ENCODE measurements at regions not wholly inside any gene's neighbourhood (a gene's known extent, or its start where the extent isn't known, plus 50 kb on each side); places are given as distances from the start of the nearest gene placed in this dataset.
"Not testable (repeated sequence)": the region's sequence is repeated elsewhere in the genome, so short reads cannot be mapped to it uniquely, and the experiment has no call there.

DNA sequence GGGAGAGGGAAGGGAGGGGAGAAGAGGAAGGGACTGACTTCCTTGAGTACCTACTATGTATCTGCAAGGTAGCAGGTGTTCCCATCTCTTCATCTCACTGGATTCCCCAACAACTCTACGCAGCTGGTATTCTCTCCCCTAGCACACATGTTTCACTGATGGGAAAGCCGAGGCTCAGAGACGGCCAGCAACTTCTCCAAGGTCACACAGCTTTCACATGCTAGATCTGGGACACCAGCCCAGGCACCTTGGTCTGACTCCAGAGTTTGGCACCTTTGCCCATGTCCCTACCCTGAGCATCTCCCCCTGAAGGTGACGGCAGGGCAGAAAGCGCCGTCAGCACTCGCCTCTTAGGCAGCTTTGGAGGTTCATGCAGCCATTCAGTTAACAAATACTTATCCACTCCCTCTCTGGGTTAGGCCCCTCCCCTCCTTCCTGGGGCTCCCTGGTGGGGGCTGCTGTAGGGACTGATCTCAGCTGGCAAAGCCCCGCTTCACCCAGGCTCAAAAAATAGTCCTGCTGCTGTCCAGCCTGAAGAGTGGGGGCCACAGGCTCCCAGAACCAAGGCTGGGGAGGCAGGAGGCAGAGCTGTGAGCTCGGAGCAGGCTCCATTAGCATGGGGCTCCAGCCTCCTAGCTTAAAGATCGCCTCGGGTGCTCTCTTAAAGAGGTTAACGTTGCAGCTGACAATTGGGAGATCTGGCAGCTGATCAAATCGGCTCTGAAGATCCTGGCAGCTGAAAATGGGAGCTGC, 79.4 kb downstream of the IGLL1 start:
- no peak for DNase-seq (ENCODE audit: low spot score)

DNA sequence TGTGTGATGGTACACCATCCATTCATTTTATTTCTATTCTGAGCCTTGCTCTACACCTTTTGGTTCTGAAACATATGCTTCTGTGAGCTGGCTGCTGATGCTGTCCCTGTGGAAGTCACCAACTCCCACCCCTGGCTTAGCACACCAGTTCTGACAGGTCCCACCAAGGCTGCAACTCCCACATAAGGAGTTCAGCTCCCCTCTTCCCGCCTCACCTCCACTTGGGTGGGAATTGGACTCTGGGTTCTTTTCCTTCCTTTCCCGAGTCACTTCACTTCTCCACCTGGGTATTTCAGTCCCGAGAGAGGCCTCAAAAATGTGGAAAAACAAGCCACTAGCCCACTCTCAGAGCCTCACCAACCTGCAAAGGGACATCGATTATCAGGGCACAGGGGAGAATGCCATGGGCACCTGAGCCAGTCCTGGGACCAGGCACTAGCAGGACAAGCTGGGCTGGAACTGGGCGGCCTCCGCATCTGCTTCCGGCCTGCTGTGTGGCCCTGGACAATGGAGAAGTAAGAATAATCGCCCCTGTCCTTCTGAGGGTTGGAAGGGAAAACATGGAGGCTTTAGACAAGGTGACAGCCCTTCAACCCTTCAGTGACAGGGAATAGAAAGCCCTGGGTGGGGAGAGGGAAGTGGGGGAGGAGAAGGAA, 80.1 kb downstream of the IGLL1 start:
- no peak for DNase-seq (ENCODE audit: low spot score)

DNA sequence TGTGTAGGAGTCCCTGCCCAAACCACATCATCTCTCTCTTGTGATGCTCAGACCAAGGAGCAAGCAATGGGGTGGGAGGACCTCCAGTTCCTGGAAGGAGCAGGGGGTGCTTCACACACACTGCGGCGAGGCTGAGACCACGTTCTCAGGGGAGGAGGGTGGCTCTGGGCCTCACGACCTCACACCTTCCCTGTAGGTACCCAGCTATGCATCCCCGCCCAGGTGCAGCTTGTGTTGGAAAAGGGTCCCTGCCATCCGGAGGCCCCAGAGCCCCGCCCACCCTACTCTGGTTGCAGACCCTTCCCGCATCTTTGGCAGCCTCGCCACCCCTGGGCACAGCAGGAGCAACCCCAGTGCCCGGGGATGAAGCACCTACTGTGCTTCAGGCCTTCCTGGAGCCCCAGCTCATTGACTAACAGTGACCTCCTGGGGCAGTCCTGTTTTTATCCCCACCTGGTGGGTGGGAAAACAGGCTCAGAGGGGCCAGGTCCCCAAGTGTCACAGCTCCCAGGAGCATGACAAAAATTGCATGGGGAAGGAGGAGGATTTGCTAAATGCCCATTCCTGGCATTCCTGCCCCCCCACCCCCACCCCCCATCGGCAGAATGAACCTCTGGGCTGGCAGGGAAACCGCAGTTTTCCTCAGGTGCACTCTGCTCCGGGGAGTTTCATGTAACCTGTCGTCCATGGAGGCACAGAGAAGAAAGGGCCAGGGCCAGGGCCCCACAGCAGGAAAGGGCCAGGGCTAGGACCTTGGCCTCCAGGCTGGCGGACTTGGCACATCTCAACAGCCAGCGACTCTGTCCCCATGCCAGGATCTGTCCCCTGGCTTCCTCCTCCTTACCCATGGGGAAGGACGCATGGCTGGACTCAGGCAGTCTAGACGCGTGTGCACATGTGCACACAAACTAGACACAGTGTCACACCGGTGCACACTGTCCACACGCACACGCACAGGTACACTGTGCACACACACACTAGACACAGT, 81.0 kb downstream of the IGLL1 start:
- no peak for DNase-seq (ENCODE audit: low spot score)

DNA sequence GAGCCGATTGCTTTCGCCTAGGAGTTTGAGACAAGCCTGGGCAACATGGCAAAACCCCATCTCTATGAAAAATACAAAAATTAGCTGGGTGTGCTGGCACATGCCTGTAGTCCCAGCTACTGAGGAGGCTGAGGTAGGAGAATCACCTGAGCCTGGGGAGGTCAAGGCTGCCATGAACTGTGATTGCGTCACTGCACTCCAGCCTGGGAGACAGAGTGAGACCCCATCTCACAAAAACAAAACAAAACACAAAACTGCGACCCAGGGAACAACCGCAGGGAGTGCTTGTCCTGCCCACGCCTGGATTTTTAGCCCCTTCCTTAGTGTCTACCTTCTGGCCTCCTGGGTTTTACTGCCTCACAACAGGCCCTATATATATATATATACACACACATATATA, 82.2 kb downstream of the IGLL1 start:
- DNase-seq (ENCODE audit: low spot score): not testable (repeated sequence)

DNA sequence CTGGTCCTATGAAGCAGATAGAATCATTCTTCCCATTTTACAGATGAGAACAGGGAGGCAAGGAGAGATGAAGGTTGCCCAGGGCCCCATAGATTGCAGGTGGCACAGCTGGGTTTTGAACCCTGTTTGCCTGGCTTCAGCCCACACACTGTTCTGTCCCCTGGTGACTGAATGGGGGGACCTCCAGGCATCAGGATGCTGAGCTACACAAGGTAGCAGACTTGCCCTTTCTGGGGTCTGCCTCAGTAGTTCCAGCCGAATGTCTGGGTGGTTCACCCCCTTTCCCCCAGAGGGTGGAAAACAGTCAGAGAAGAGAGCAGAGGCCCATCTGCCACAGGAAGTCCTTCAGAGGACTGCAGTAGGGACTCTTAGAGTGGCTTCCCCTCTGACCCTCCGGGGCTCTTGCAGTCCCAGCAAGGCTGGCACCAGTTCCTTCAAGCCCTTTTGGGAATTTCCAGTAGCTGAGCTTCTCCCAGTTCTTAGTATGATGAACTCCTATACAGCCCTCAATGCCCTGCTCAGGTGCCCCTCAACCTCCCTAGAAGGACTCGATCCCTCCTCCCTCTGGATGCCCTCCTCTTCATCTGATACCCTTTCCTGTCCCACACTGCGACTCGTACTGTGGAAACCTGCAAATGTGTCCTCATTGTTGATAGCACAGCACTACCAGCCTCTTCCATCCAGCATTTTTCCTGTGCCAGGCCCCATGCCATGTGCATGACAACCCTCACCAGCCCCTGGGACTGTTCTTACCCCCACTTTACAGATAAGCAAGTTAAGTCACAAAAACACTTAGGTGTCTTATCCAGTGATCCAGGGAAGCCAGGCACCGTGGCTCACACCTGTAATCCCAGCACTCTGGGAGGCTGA, 82.8 kb downstream of the IGLL1 start:
- no peak for DNase-seq (ENCODE audit: low spot score)

DNA sequence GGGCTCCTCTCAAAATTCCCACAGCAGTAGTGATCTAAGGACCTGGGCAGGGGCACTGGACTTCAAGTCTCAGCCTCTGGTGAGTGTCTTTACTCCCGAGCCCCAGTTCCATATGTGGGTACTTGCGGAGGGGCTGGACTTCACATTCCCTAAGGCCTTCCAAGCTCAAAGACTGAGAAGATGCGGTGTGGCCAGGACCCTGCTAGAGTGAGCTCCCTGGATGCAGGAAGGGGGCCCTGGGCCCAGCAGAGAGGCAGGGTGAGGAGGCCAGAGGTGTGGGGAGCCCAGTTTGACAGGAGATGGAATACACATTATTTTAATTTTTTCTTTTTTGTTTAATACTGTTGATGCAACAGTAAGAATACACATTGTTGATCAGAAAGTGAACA, 83.7 kb downstream of the IGLL1 start:
- no peak for DNase-seq (ENCODE audit: low spot score)

DNA sequence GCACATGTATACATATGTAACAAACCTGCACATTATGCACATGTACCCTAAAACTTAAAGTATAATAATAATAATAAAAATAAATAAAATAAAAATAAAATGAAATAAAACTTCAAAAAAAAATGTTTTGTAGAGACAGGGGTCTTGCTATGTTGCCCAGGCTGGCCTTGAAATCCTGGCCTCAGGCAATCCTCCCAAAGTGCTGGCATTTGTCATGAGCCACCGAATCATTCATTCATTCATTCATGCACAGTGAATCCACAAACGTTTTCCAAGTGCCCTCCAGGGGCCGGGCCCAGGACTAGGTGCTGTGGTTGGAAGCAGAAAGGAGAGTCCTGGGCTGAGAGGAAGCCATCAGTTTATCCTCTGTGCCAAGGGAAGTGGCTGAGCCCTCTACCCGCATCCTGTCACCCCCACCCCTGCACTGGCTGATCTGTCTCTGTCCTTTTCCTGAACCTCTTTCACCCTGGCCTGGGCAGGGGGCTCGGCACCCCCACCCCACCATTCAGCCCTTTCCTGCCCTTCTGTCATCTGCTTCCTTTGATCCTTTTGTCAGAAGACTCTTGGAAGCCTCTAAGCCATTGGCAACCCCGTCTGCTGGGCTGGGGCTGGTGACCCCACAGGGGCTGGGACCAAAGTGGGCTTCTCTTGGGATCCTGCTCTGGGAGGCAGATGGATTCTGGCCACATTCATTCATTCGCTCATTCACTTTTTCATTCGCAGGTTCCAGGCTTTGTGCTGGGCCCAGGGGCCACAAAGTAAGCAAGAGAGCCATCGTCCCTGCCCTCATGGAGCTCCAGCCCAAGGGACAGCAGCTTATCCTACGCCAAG, 84.3 kb downstream of the IGLL1 start:
- DNase-seq (ENCODE audit: low spot score): no peak

DNA sequence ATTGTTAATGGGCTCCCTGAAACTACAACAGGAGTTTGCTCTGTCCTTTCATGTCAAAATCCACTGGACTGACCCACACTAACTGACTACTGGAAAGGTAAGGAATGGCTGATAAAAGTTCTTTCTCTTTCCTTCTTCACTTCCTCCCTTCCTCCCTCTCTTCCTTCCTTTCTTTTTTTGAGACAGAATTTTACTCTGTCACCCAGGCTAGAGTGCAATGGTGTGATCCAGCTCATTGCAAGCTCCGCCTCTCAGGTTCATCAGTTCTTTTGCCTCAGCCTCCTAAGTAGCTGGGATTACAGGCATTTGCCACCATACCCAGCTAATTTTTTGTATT, 85.2 kb downstream of the IGLL1 start:
- no peak for DNase-seq (ENCODE audit: low spot score)

DNA sequence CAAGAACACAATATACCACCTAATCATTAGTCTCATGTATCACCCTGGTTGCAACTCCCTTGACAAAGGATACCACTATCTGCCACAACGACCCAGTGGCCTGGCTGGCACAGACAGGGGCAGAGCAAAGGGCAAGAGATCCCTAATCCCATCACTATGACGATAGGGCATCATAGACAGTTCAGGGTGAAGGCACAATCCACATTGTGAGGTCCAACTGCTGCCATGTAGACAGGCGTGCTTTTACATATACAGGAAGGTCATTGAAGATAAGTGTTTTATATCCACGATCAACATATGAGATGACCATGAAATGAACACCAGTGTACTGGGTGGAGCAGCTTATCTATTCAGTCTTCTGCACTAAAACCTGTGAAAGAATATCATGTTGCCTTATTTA, 94.6 kb downstream of the IGLL1 start:
- DNase-seq (ENCODE audit: low spot score): no peak

DNA sequence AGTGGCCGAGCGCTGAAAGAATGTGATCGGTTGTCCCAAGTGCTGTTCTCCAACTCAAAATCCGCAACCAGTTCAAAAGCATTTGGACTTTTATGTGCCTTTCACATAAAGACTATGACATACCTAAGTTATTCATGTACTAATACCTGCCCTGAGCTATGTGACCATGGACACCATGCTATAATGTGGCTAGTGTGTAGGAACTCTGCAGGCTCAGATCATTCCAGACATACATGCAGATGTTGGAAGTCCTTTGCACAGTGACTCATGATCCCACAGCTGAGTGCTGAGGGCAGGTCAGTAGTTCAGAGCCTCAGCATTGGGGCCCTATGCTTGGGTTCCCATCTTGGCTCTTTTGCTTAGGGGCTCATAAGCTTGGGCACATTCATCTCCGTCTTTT, 95.4 kb downstream of the IGLL1 start:
- no peak for DNase-seq (ENCODE audit: low spot score)

DNA sequence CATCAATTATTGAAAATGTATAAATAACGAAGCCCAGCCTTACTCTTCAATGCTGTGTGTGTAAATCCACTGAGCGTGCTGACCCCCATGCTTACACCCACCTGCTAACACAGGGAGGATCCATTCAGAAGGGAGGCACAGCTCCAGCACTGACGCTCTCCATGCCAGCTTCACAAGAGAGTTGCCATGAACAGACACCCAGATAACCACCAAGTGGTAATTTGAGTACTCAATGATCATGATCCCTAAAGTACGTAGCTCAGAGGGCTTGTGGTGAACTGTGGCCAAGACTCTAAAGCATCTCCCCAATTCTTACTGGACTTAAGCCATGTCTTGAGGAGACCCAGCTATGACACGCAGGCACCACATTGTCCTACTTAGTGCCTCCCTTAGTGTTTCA, 98.7 kb downstream of the IGLL1 start:
- no peak for DNase-seq (ENCODE audit: low spot score)

DNA sequence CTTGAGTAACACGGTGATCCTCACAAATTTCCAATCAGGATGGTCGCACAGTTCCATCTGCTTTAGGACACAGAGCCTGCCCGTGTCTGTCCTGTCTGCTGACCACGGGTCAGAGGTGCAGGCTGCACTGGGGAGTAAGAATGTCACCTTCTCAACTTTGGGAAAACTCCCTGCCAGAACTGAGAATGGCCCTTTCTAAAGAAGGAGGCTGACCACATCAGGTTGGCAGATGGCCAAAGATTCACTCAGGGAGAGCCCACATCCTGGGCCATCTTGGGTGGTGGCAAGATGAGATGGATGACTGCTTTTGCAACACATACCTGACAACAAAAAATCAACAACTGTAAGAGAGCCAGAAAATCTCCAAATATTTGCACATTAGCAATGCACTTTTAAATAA, 101.9 kb downstream of the IGLL1 start:
- DNase-seq (ENCODE audit: low spot score): no peak

DNA sequence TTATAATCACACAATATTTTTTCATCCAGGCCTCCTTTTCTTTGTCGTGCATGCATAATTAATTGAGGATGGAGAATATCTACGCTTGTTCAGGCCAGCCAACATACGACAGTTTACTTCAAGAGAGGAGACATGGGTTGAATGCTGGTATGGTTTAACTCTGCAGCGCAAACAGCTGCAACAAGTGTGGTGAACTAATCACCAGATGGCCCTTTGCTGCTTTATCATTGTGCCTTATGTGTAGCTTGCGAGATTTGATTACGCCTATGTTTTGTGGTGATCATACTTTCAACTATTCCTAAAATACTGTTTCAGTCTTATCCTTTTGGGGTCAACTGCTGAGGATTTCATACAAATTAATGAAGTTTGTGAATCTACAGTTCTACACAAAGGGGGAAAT, 105.6 kb downstream of the IGLL1 start:
- not testable (repeated sequence) for DNase-seq (ENCODE audit: low spot score)

DNA sequence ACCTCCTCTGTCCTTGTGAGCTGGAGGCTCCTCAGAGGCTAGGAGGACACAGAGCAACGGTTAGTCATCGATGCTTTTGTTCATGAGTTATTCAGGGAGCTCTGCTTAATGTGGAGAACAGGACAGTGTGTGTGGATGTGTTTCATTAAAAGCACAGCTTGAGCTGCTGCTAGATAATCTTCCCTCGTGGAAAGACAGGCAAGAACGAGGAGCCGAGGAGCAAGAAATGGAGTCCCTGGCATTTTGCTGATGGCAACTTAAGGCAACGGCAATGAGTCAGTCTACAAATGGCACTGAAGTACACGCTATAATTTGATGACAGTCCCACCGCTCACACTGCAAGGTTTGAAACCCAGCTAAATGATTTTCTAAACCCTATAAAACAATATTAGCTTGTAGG, 106.2 kb downstream of the IGLL1 start:
- peak; percentile 18 for DNase-seq (ENCODE audit: low spot score)

DNA sequence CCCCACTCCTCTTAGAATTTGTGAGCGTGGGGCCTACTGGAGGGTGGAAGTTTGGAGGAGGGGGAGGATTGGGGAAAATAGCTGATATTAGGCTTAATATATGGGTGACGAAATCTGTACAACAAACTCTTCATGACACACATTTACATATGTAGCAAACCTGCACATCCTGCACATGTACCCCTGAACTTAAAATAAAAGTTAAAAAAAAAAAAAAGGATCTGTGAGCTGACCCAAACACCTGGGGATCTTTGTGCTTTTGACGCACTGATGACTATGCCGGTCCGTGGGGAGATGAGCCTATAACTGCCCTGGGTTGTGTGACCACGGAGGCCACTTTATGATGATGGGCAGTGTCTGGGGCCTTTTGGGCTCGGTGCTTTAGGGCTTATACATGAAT, 107.7 kb downstream of the IGLL1 start:
- DNase-seq (ENCODE audit: low spot score): not testable (repeated sequence)

DNA sequence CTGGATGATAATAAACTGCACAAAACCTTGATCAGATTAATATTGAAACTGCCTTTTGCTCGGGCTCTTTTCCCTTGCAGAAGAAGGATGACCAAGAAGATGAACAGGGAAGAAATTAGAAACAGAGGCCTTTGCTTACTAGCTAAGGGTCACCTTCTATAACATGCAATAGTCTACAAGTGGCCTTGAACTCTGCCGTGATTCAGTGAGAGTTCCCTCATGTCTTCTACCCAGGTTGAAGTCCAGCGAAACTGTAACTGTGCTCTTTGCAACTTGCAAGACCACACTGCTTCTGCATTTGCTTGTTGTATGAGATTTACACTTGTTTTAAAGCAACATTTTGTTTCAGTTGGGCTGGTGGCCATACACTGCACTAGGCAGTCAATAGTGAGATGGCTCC, 108.4 kb downstream of the IGLL1 start:
- no peak for DNase-seq (ENCODE audit: low spot score)

DNA sequence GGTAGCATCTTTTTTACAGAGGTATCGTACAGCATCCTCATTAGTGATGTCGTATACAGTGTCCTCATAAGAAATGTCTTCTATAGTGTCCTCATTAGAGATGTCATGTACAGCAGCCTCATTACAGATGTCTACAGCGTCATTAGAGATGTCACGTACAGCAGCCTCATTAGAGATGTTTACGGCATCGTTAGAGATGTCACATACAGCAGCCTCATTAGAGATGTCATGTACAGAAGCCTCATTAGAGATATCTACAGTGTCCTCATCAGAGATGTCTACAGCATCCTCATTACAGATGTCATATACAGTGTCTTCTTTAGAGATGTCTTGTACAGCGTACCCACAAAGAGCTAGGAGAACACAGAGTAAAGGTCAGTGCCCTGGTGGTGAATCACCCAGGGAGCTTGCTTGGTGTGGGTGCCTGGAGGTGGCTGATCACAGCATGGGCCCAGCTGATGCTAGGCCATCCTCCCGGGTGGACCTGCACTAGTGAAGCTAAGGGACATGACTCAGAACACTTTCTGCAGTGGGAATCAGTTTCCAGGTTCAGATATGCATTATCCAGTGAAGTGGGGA, 109.2 kb downstream of the IGLL1 start:
- no peak for DNase-seq (ENCODE audit: low spot score)

DNA sequence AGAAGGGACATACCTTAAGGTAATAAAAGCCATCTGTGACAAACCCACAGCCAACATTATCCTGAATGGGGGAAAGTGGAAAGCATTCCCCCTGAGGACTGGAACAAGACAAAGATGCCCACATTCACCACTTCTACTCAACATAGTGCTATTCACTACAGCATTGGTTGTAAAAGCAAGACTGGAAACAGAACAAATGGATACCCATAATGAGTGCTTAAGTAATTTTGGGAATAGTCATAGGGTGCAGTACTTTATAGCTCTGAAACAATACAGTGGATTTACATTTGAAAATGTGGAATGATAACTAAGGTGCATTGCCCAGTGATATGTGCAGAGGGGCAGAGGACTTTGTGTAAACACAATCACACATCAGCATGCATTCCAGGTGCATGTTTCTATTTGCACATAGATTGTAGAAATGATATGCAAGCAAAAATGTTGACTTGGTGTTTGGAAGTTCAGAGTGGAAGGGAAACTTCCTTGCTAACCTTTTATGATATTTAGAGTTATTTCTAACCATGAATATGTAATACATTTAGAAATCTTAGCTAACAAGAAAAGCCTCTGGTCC, 112.3 kb downstream of the IGLL1 start:
- DNase-seq (ENCODE audit: low spot score): no peak

DNA sequence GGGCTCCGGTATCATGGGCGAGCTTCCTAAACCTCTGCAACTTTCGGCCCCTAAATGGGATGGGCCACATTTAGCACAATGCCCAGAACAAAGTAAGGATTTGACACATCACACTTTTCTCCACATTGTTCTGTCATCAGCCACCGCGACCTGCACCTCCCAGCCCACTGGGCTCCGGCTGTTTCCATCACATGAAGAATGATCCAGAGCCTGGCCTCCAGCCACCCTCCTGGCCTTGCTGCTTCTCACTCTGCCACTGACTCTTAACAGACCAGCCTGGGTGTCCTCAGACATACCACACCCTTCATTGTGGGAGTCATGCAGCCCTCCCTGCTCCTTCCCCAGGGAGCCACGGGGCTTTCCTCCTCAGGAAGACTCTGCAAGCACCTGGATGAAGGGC, 113.7 kb downstream of the IGLL1 start:
- DNase-seq (ENCODE audit: low spot score): no peak

DNA sequence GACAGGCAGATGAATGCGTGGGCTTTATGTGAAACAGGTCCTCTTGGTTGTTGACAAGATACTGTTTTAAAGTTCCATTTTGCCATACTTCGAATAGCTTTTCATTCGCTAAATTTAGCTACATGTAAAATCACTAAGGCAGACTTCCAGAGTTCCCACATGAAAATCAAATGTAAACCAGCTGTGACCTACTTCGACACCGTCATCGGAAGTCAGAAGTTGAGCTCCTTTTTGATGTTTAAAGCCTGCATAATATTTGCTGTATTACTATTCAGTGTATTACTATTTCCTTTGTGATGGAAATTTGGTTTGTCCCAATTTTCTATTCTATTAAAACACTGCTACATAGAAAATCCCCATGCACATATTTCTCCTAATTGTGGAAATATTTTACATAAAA, 115.3 kb downstream of the IGLL1 start:
- DNase-seq (ENCODE audit: low spot score): not testable (repeated sequence)

All from Ammon's horn (tissue), 1 donor.